ENCODE measurements at regions not wholly inside any gene's neighbourhood (a gene's known extent, or its start where the extent isn't known, plus 50 kb on each side); places are given as distances from the start of the nearest gene placed in this dataset.

GRCh38 chr10:4353059-4353655 lies 472.9 kb upstream of the AKR1E2 start:
- intact Hi-C loops (cut with micrococcal nuclease), result no loop called here

GRCh38 chr10:4352414-4352961 lies 473.5 kb upstream of the AKR1E2 start:
- intact Hi-C loops (cut with micrococcal nuclease), result no loop called here

GRCh38 chr10:4351723-4352413 lies 474.1 kb upstream of the AKR1E2 start:
- intact Hi-C loops (cut with micrococcal nuclease), result no loop called here

GRCh38 chr10:4347397-4347796 lies 478.6 kb upstream of the AKR1E2 start:
- intact Hi-C loops (cut with micrococcal nuclease), result no loop called here

- intact Hi-C loops (cut with micrococcal nuclease), result no loop called here
Measured at GRCh38 chr10:4345877-4346646, 479.9 kb upstream of the AKR1E2 start.

- intact Hi-C loops (cut with micrococcal nuclease), result no loop called here
Measured at GRCh38 chr10:4344492-4344994, 481.5 kb upstream of the AKR1E2 start.

GRCh38 chr10:4343873-4344272 lies 482.1 kb upstream of the AKR1E2 start:
- intact Hi-C loops (cut with micrococcal nuclease), result no loop called here

GRCh38 chr10:4343091-4343490 lies 482.9 kb upstream of the AKR1E2 start:
- intact Hi-C loops (cut with micrococcal nuclease), result no loop called here

- intact Hi-C loops (cut with micrococcal nuclease), result no loop called here
Measured at GRCh38 chr10:4338768-4339167, 487.2 kb upstream of the AKR1E2 start.

- intact Hi-C loops (cut with micrococcal nuclease), result no loop called here
Measured at GRCh38 chr10:4337563-4337962, 488.4 kb upstream of the AKR1E2 start.

- intact Hi-C loops (cut with micrococcal nuclease), result no loop called here
Measured at GRCh38 chr10:4334871-4335270, 491.1 kb upstream of the AKR1E2 start.

- intact Hi-C loops (cut with micrococcal nuclease), result no loop called here
Measured at GRCh38 chr10:4334015-4334414, 492.0 kb upstream of the AKR1E2 start.

GRCh38 chr10:4333459-4333894 lies 492.5 kb upstream of the AKR1E2 start:
- intact Hi-C loops (cut with micrococcal nuclease), result no loop called here

GRCh38 chr10:4332764-4333458 lies 493.1 kb upstream of the AKR1E2 start:
- intact Hi-C loops (cut with micrococcal nuclease), result no loop called here

GRCh38 chr10:4331150-4331549 lies 494.9 kb upstream of the AKR1E2 start:
- intact Hi-C loops (cut with micrococcal nuclease), result no loop called here

- intact Hi-C loops (cut with micrococcal nuclease), result no loop called here
Measured at GRCh38 chr10:4330636-4331035, 495.4 kb upstream of the AKR1E2 start.

- intact Hi-C loops (cut with micrococcal nuclease), result no loop called here
Measured at GRCh38 chr10:4329225-4329624, 496.8 kb upstream of the AKR1E2 start.

- intact Hi-C loops (cut with micrococcal nuclease), result no loop called here
Measured at GRCh38 chr10:4326647-4327046, 499.4 kb upstream of the AKR1E2 start.

GRCh38 chr10:4319870-4320367 lies 506.1 kb upstream of the AKR1E2 start:
- intact Hi-C loops (cut with micrococcal nuclease), result no loop called here

GRCh38 chr10:4316161-4316810 lies 509.7 kb upstream of the AKR1E2 start:
- intact Hi-C loops (cut with micrococcal nuclease), result no loop called here

GRCh38 chr10:4315551-4315950 lies 510.5 kb upstream of the AKR1E2 start:
- intact Hi-C loops (cut with micrococcal nuclease), result no loop called here
